Tibial nerve (tissue), 4 donors: ENCODE measurements at regions not wholly inside any gene's neighbourhood (a gene's known extent, or its start where the extent isn't known, plus 50 kb on each side); places are given as distances from the start of the nearest gene placed in this dataset.

ENCODE experiments used
- DNase-seq, 2 donors: peaks; one replicate each; pipeline ENCODE4 v3.0.0-alpha.2; 2019; ENCODE audit warnings: low spot score in 2 of 2
- H3K27ac ChIP-seq, 4 donors: fragments of 200-600 bp; sonication (generic) in 3 of 4; one replicate each; pipeline ENCODE4 v1.5.1; 2017 to 2019; ENCODE audit warnings: mild to moderate bottlenecking in 1 of 4
- H3K27me3 ChIP-seq, 2 donors: fragments of 200-600 bp; sonication (generic) in 1 of 2; one replicate each; pipeline versions ENCODE4 v1.5.1 to v1.6.0; 2017 to 2019
- H3K36me3 ChIP-seq, 3 donors: fragments of 200-600 bp; sonication (generic); one replicate each; pipeline ENCODE4 v1.5.1; 2018 to 2019
- H3K4me1 ChIP-seq, 4 donors: fragments of 200-600 bp; sonication (generic) in 3 of 4; one replicate each; pipeline ENCODE4 v1.5.1; 2017 to 2019
- H3K4me3 ChIP-seq, 4 donors: fragments of 200-600 bp; sonication (generic) in 3 of 4; one replicate each; pipeline ENCODE4 v1.5.1; 2017 to 2019; ENCODE audit warnings: mild to moderate bottlenecking in 1 of 4, moderate library complexity in 1 of 4
- H3K9me3 ChIP-seq, 4 donors: fragments of 200-600 bp; sonication (generic) in 3 of 4; one replicate each; pipeline ENCODE4 v1.5.1; 2017 to 2019
- CTCF ChIP-seq, 5 experiments: fragments of 200-600 bp in 3 of 5; fragments of 450-650 bp in 2 of 5; sonication (generic) in 3 of 5; IDR thresholded peaks; one replicate each; pipeline ENCODE4 v1.5.1; 2016 to 2019; ENCODE audit warnings: antibody characterized with exemption in 5 of 5, mild to moderate bottlenecking in 3 of 5, moderate library complexity in 2 of 5
- EP300 ChIP-seq, 2 donors: sonication (generic); formaldehyde crosslinking; IDR thresholded peaks; one replicate each; pipeline ENCODE4 v1.6.1; 2017; ENCODE audit warnings: antibody characterized with exemption in 2 of 2, mild to moderate bottlenecking in 1 of 2
- POLR2A ChIP-seq, 2 donors: fragments of 450-650 bp; IDR thresholded peaks; one replicate each; pipeline ENCODE4 v1.6.1; 2017; ENCODE audit warnings: antibody characterized with exemption in 2 of 2, mild to moderate bottlenecking in 2 of 2, moderate library complexity in 2 of 2
- WGBS, 2 donors: methylation state at CpG; one replicate each; pipeline ENCODE4 v1.1.5; 2018; 5-methylcytosine and 5-hydroxymethylcytosine counted together

GRCh38 chr21:19290328-19290727 lies 886.7 kb upstream of the TMPRSS15 start:
- H3K4me1 ChIP-seq = no peaks in the 10 kb centered on the region
- no peak for DNase-seq
- TF ChIP-seq CTCF (IDR thresholded peaks at IDR 0.05) (no peak), EP300 (IDR thresholded peaks at IDR 0.05) (no peak), POLR2A (IDR thresholded peaks at IDR 0.05) (no peak)
- H3K4me3 ChIP-seq = no peak overlapping the region
- H3K27me3 ChIP-seq = no peaks in the 10 kb centered on the region
- H3K36me3 ChIP-seq = no peaks in the 10 kb centered on the region
- H3K27ac ChIP-seq = no peak overlapping the region
- H3K9me3 ChIP-seq = no peaks in the 10 kb centered on the region

- no peaks in the 10 kb centered on the region for H3K4me1 ChIP-seq
- H3K36me3 ChIP-seq = no peaks in the 10 kb centered on the region
- no peak for TF ChIP-seq CTCF (IDR thresholded peaks at IDR 0.05)
- no peak for TF ChIP-seq EP300 (IDR thresholded peaks at IDR 0.05)
- TF ChIP-seq POLR2A (IDR thresholded peaks at IDR 0.05) = no peak
- WGBS, 2 donors = 75 to 85% methylated on average over 1 of the region's 1 CpG
- H3K27me3 ChIP-seq = no peaks in the 10 kb centered on the region
- no peaks in the 10 kb centered on the region for H3K9me3 ChIP-seq
- no peak for DNase-seq
- H3K4me3 ChIP-seq = no peak overlapping the region
- no peak overlapping the region for H3K27ac ChIP-seq
Observed at GRCh38 chr21:19320291-19320690, 916.7 kb upstream of the TMPRSS15 start.

- no peaks in the 10 kb centered on the region for H3K27me3 ChIP-seq
- DNase-seq = no peak
- no peak overlapping the region for H3K4me3 ChIP-seq
- no peaks in the 10 kb centered on the region for H3K4me1 ChIP-seq
- 70 to 71% methylated on average over 3 of the region's 3 CpGs for WGBS, 2 donors
- no peak overlapping the region for H3K27ac ChIP-seq
- no peak for TF ChIP-seq POLR2A (IDR thresholded peaks at IDR 0.05)
- TF ChIP-seq CTCF (IDR thresholded peaks at IDR 0.05) = no peak
- TF ChIP-seq EP300 (IDR thresholded peaks at IDR 0.05) = no peak
- no peaks in the 10 kb centered on the region for H3K36me3 ChIP-seq
- H3K9me3 ChIP-seq = no peaks in the 10 kb centered on the region
Observed at GRCh38 chr21:19321688-19322087, 918.1 kb upstream of the TMPRSS15 start.

GRCh38 chr21:19322360-19322759 lies 918.8 kb upstream of the TMPRSS15 start:
- H3K4me3 ChIP-seq = no peak overlapping the region
- H3K9me3 ChIP-seq = no peaks in the 10 kb centered on the region
- 22 to 31% methylated on average over 1 of the region's 1 CpG for WGBS, 2 donors

More at GRCh38 chr21:19322360-19322759, 918.8 kb upstream of the TMPRSS15 start:
- TF ChIP-seq CTCF (IDR thresholded peaks at IDR 0.05) = no peak
- no peak for TF ChIP-seq EP300 (IDR thresholded peaks at IDR 0.05)
- no peak for TF ChIP-seq POLR2A (IDR thresholded peaks at IDR 0.05)
- no peaks in the 10 kb centered on the region for H3K36me3 ChIP-seq
- H3K27me3 ChIP-seq = no peaks in the 10 kb centered on the region
- no peak for DNase-seq
- H3K4me1 ChIP-seq = no peaks in the 10 kb centered on the region
- no peak overlapping the region for H3K27ac ChIP-seq
